Epithelial cell of esophagus (primary cell): ENCODE measurements at regions not wholly inside any gene's neighbourhood (a gene's known extent, or its start where the extent isn't known, plus 50 kb on each side); places are given as distances from the start of the nearest gene placed in this dataset.
"Not testable (repeated sequence)": the region's sequence is repeated elsewhere in the genome, so short reads cannot be mapped to it uniquely, and the experiment has no call there.

Experiments
- DNase-seq: peaks from one replicate; pipeline ENCODE4 v3.0.0; 2010; ENCODE audit warnings: low read depth
- H3K4me3 ChIP-seq: 2 replicates; pipeline ENCODE4 v1.5.1; 2011; ENCODE audit warnings: mild to moderate bottlenecking, low read length, control low read depth
- TF ChIP-seq, protein P1 (sequence below): IDR thresholded peaks from 2 replicates; pipeline ENCODE4 v1.5.1; 2011; ENCODE audit warnings: low read depth, mild to moderate bottlenecking, low read length, control low read depth, inconsistent platforms; ENCODE audit not compliant: insufficient read depth; ENCODE audit errors: missing control alignments

DNA sequence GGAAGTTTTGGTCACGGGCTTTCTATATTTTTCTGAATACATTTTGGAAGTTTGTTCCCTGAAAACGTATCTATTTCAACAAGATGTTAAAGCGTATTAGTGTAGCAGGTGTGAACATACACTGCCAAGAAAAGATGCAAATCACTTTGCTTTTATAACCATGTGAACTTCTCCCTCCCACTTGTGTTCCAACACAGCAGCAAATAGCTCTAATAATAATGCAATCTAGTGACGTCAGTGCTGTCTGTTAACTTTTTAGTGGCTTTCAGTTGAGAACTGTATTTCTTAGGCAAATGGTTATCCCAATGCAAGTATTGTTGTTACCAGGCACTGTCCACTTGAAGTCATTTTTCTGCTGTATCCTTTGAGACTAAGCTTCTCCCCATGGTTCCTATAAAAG, 188.4 kb upstream of the IGFBP3 start:
- H3K4me3 ChIP-seq, result no peak overlapping the region

DNA sequence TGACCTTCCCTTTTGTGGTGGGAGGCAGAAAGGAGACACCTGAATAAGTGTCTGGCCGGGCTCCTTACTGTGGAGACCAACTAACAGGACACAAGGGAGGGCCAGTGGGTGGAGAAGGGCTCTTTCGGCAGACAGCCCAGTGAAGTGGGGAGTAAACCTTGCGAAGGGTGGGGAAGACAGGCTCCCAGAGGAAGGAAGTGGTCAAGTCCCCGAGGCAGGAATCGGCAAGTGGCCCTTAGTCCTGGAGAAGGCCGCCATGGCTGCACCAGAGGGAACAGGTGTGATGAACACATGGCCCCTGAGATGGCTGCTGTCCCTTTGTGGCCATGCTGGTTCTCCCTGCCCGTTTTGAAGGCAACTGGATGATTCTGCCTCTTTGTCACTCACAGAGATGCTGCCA, 187.2 kb upstream of the IGFBP3 start:
- no peak overlapping the region for H3K4me3 ChIP-seq
- TF ChIP-seq, protein P1, sequence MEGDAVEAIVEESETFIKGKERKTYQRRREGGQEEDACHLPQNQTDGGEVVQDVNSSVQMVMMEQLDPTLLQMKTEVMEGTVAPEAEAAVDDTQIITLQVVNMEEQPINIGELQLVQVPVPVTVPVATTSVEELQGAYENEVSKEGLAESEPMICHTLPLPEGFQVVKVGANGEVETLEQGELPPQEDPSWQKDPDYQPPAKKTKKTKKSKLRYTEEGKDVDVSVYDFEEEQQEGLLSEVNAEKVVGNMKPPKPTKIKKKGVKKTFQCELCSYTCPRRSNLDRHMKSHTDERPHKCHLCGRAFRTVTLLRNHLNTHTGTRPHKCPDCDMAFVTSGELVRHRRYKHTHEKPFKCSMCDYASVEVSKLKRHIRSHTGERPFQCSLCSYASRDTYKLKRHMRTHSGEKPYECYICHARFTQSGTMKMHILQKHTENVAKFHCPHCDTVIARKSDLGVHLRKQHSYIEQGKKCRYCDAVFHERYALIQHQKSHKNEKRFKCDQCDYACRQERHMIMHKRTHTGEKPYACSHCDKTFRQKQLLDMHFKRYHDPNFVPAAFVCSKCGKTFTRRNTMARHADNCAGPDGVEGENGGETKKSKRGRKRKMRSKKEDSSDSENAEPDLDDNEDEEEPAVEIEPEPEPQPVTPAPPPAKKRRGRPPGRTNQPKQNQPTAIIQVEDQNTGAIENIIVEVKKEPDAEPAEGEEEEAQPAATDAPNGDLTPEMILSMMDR, result no peak
- DNase-seq, result no peak

More for the DNA sequence above, 188.4 kb upstream of the IGFBP3 start:
- DNase-seq, result no peak
- TF ChIP-seq, protein P1, result no peak

DNA sequence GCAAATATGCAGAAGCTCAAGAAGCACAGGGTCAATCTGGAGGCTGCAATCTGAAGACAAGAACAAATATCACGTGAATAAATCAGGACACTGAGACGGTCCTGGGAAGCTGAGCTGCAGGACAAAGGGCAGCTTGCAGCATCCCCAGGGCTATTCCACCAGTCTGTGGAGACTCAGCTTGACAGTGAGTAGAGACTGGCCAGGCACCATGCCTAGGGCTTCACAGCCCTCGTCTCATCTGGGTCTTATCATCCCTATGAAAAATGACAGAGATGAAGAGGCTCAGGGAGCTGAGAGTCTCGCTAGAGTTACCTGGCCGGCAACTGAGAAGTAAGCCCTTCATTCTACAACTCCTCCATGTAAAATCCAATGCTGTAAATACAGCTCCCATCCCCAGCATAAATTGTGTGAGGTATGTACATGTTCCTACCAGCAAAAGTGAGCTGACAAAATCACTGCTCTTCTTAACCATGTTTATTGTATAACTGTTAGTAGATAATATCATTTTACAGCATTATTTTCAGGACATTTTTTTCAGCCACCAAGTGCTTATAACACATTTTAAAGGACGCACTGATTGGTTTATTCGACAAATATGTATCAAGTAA, 186.6 kb upstream of the IGFBP3 start:
- TF ChIP-seq, protein P1, result no peak
- H3K4me3 ChIP-seq, result no peak overlapping the region
- DNase-seq, result no peak

DNA sequence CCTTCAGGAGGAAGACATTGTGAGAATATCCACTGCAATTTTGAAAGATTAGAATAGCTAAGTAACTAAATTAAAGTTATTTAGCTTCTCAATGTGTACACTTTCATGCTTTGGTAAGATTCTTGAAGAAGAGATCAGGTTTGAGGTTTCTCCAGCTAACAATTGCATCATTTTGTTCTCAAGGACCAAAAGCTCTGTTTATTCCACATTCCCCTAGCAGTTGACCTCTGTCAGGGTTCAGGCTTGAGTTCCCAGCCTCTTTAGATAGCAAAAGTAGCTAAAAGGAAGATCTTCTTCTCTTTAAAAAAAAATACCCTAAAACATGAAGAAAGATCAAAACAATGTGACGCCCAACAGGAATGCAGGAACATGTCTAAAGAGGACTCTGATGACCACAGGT, 179.4 kb upstream of the IGFBP3 start:
- H3K4me3 ChIP-seq, result no peak overlapping the region
- no peak for DNase-seq

DNA sequence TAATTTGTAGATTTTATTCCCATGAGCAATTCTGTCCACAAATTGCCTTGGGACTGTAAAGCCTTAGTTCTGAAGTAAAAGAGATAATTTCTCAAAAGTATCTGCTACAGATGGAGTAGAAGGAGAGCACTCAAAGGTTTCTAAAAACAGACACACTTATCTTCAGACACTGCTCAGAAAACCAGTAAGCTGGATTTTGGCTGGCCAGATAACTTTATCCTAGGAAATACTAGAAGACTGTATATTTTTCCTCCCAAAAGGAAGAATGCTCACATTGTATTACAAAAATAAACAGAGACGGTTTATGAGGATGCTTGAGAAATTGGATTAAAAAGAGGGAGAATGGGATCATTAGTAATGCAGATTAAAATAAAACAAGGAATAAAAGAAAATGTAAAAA, 178.0 kb upstream of the IGFBP3 start:
- H3K4me3 ChIP-seq, result no peak overlapping the region
- no peak for DNase-seq
- TF ChIP-seq, protein P1, result no peak

More for the DNA sequence above, 179.4 kb upstream of the IGFBP3 start:
- TF ChIP-seq, protein P1, result no peak

DNA sequence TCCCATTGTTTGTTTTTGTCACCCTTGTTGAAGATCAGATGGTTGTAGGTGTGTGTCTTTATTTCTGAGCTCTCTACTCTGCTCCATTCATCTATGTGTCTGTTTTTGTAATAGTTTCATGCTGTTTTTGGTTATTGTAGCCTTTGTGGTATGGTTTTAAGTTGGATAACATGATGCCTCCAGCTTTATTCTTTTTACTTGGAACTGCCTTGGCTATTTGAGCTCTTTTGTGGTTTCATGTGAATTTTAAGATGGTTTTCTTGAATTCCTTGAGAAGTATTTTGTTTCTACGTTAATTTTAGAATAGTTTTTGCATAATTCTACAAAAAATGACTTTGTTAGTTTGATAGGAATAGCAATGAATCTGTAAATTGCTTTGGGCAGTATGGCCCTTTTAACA, 170.0 kb upstream of the IGFBP3 start:
- no peak overlapping the region for H3K4me3 ChIP-seq
- TF ChIP-seq, protein P1, result no peak
- no peak for DNase-seq

DNA sequence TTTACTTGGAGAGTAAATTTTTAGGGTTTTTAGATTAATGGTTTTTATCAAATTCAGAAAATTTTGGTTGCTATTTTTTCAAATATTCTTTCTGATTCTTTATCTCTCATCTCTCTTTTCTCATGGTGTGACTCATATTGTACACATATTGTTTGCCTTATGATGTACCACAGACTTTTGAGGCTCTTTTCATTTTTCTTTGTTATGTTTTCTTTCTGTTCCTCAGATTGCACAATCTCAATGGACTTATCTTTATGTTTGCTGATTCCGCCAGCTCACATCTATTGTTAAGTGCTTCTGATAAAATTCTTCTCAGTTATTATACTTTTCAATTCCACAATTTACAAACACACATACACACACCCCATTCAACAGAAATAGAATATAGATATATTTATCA, 168.2 kb upstream of the IGFBP3 start:
- DNase-seq, result no peak
- TF ChIP-seq, protein P1, result no peak

DNA sequence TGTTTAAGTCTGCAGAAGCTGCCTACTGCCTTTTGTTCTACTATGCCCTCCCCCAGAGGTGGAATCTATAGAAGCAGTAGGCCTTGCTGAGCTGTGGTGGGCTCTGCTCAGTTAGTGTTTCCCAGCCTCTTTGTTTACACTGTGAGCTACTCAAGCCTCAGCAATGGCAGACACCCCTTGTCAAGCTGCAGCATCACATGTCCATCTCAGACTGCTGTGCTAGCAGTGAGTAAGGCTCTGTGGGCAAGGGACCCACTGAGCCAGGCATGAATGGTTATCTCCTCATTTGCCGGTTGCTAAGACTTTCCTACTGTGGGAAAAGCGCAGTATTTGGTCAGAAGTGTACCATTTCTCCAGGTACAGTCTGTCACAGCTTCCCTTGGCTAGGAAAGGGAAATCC, 167.4 kb upstream of the IGFBP3 start:
- not testable (repeated sequence) for H3K4me3 ChIP-seq, DNase-seq

More for the DNA sequence above, 168.2 kb upstream of the IGFBP3 start:
- H3K4me3 ChIP-seq, result no peak overlapping the region
